SK-N-SH (cell line): ENCODE measurements at regions not wholly inside any gene's neighbourhood (a gene's known extent, or its start where the extent isn't known, plus 50 kb on each side); places are given as distances from the start of the nearest gene placed in this dataset.

Experiments
- EP300 ChIP-seq, 2 experiments: IDR thresholded peaks; 2 replicates each; pipeline versions ENCODE4 v1.4.0 to v1.6.1; 2012; ENCODE audit warnings: borderline replicate concordance in 1 of 2, low read depth in 1 of 2, low read length in 1 of 2
- MAX ChIP-seq: IDR thresholded peaks from 2 replicates; pipeline ENCODE4 v1.4.0; 2012; ENCODE audit warnings: low read depth
- MXI1 ChIP-seq: IDR thresholded peaks from 2 replicates; pipeline ENCODE4 v1.6.1; 2012; ENCODE audit warnings: mild to moderate bottlenecking, low read depth, low read length, improper control_type of control experiment
- POLR2AphosphoS5 ChIP-seq: IDR thresholded peaks from 2 replicates; pipeline ENCODE4 v1.6.1; 2012; ENCODE audit warnings: low read depth, low read length
- RAD21 ChIP-seq: IDR thresholded peaks from 2 replicates; pipeline ENCODE4 v1.6.1; 2012; ENCODE audit warnings: mild to moderate bottlenecking, low read length
- YY1 ChIP-seq: IDR thresholded peaks from 2 replicates; pipeline ENCODE4 v1.4.0; 2012; ENCODE audit warnings: low read depth, mild to moderate bottlenecking
- TF ChIP-seq, protein P1 (sequence below): IDR thresholded peaks from 2 replicates; pipeline ENCODE4 v1.6.1; 2012; ENCODE audit warnings: mild to moderate bottlenecking, low read depth, low read length, moderate library complexity
- TF ChIP-seq, protein P2 (sequence below): fragments of 200-600 bp; sonication (generic); IDR thresholded peaks from 2 replicates; pipeline ENCODE4 v1.6.1; 2017; ENCODE audit warnings: antibody characterized with exemption, mild to moderate bottlenecking, moderate library complexity

- TF ChIP-seq, protein P1, sequence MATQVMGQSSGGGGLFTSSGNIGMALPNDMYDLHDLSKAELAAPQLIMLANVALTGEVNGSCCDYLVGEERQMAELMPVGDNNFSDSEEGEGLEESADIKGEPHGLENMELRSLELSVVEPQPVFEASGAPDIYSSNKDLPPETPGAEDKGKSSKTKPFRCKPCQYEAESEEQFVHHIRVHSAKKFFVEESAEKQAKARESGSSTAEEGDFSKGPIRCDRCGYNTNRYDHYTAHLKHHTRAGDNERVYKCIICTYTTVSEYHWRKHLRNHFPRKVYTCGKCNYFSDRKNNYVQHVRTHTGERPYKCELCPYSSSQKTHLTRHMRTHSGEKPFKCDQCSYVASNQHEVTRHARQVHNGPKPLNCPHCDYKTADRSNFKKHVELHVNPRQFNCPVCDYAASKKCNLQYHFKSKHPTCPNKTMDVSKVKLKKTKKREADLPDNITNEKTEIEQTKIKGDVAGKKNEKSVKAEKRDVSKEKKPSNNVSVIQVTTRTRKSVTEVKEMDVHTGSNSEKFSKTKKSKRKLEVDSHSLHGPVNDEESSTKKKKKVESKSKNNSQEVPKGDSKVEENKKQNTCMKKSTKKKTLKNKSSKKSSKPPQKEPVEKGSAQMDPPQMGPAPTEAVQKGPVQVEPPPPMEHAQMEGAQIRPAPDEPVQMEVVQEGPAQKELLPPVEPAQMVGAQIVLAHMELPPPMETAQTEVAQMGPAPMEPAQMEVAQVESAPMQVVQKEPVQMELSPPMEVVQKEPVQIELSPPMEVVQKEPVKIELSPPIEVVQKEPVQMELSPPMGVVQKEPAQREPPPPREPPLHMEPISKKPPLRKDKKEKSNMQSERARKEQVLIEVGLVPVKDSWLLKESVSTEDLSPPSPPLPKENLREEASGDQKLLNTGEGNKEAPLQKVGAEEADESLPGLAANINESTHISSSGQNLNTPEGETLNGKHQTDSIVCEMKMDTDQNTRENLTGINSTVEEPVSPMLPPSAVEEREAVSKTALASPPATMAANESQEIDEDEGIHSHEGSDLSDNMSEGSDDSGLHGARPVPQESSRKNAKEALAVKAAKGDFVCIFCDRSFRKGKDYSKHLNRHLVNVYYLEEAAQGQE: no peak
- TF ChIP-seq EP300 (IDR thresholded peaks at IDR 0.05; ENCODE audit: borderline replicate concordance in 1 of 2, low read depth in 1 of 2, low read length in 1 of 2) (no peak), MXI1 (no peak), POLR2AphosphoS5 (no peak), YY1 (no peak), RAD21 (no peak), MAX (no peak)
- TF ChIP-seq, protein P2, sequence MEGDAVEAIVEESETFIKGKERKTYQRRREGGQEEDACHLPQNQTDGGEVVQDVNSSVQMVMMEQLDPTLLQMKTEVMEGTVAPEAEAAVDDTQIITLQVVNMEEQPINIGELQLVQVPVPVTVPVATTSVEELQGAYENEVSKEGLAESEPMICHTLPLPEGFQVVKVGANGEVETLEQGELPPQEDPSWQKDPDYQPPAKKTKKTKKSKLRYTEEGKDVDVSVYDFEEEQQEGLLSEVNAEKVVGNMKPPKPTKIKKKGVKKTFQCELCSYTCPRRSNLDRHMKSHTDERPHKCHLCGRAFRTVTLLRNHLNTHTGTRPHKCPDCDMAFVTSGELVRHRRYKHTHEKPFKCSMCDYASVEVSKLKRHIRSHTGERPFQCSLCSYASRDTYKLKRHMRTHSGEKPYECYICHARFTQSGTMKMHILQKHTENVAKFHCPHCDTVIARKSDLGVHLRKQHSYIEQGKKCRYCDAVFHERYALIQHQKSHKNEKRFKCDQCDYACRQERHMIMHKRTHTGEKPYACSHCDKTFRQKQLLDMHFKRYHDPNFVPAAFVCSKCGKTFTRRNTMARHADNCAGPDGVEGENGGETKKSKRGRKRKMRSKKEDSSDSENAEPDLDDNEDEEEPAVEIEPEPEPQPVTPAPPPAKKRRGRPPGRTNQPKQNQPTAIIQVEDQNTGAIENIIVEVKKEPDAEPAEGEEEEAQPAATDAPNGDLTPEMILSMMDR: no peak
Observed at GRCh38 chr6:166004876-166005275, 162.8 kb downstream of the TBXT start.
